WTC11 (cell line): ENCODE measurements at regions not wholly inside any gene's neighbourhood (a gene's known extent, or its start where the extent isn't known, plus 50 kb on each side); places are given as distances from the start of the nearest gene placed in this dataset.

Source experiments
- ATAC-seq: fragments of 200-7000 bp; cut with Tn5 transposase; 2 replicates; pipeline ENCODE4 v1.10.0; 2021; ENCODE audit warnings: mild to moderate bottlenecking, moderate library complexity
- CTCF ChIA-PET: fragments of 300-600 bp; sonication (Branson Sonifier 250); formaldehyde crosslinking; loops from one replicate; lab custom pipeline; 2021; ENCODE audit warnings: antibody characterized with exemption; lab: Charles Lee
- POLR2A ChIA-PET: fragments of 350-600 bp; sonication (Branson Sonifier 250); formaldehyde crosslinking; loops from one replicate; lab custom pipeline; 2021; ENCODE audit warnings: antibody characterized with exemption; lab: Charles Lee
- DNase-seq: peaks from one replicate; pipeline ENCODE4 v3.0.0; 2021; ENCODE audit warnings: low spot score
- H3K27ac Mint-ChIP-seq: 2 replicates; pipeline ENCODE4 v1.8.0; 2021; ENCODE audit warnings: mixed read lengths
- H3K27me3 Mint-ChIP-seq: 2 replicates; pipeline ENCODE4 v1.8.0; 2021; ENCODE audit warnings: low read depth, mild to moderate bottlenecking, moderate library complexity, mixed read lengths
- H3K36me3 Mint-ChIP-seq: 2 replicates; pipeline ENCODE4 v1.8.0; 2021; ENCODE audit warnings: mixed read lengths
- H3K4me1 Mint-ChIP-seq: 2 replicates; pipeline ENCODE4 v1.8.0; 2022; ENCODE audit warnings: mixed read lengths
- H3K4me3 Mint-ChIP-seq: 2 replicates; pipeline ENCODE4 v1.8.0; 2021; ENCODE audit warnings: mild to moderate bottlenecking, moderate library complexity, mixed read lengths
- H3K9me3 Mint-ChIP-seq: 2 replicates; pipeline ENCODE4 v1.8.0; 2021; ENCODE audit warnings: mixed read lengths
- CBFB ChIP-seq: sonication (generic); formaldehyde crosslinking; IDR thresholded peaks from 2 replicates; pipeline ENCODE4 v1.8.1; 2022; ENCODE audit warnings: mild to moderate bottlenecking, low read depth, missing genetic modification reagents
- FOXJ3 ChIP-seq: sonication (generic); formaldehyde crosslinking; IDR thresholded peaks from 2 replicates; pipeline ENCODE4 v1.9.0; 2021; ENCODE audit warnings: missing genetic modification reagents, mild to moderate bottlenecking, borderline replicate concordance
- FOXK1 ChIP-seq: sonication (generic); formaldehyde crosslinking; IDR thresholded peaks from 2 replicates; pipeline ENCODE4 v1.8.0; 2022; ENCODE audit warnings: mild to moderate bottlenecking, moderate library complexity, missing genetic modification reagents
- JAZF1 ChIP-seq: fragments of 250-450 bp; sonication (Bioruptor Pico); IDR thresholded peaks from 2 replicates; pipeline ENCODE4 v1.9.0; 2021; ENCODE audit warnings: moderate library complexity, mild to moderate bottlenecking, inconsistent platforms
- MXD4 ChIP-seq: fragments of 250-450 bp; sonication (Bioruptor Pico); IDR thresholded peaks from 2 replicates; pipeline ENCODE4 v1.8.0; 2021; ENCODE audit warnings: mild to moderate bottlenecking, moderate library complexity, borderline replicate concordance
- NFATC4 ChIP-seq: fragments of 250-450 bp; sonication (Bioruptor Pico); IDR thresholded peaks from 2 replicates; pipeline ENCODE4 v1.9.0; 2021; ENCODE audit warnings: mild to moderate bottlenecking
- NFE2L1 ChIP-seq: sonication (generic); formaldehyde crosslinking; IDR thresholded peaks from 2 replicates; pipeline ENCODE4 v1.8.1; 2023; ENCODE audit warnings: missing genetic modification reagents
- NFYB ChIP-seq: sonication (generic); formaldehyde crosslinking; conservative IDR thresholded peaks from 2 replicates; pipeline ENCODE4 v1.8.0; 2022; ENCODE audit warnings: low read depth, missing genetic modification reagents
- NR3C1 ChIP-seq: sonication (generic); formaldehyde crosslinking; conservative IDR thresholded peaks from 2 replicates; pipeline ENCODE4 v1.8.1; 2023; ENCODE audit warnings: low read depth, mild to moderate bottlenecking, missing genetic modification reagents
- RELA ChIP-seq: sonication (generic); formaldehyde crosslinking; IDR thresholded peaks from 2 replicates; pipeline ENCODE4 v1.8.1; 2022; ENCODE audit warnings: missing genetic modification reagents, mild to moderate bottlenecking, borderline replicate concordance
- SMAD3 ChIP-seq: sonication (generic); formaldehyde crosslinking; IDR thresholded peaks from 2 replicates; pipeline ENCODE4 v1.8.0; 2022; ENCODE audit warnings: missing genetic modification reagents, mild to moderate bottlenecking, borderline replicate concordance
- SP1 ChIP-seq: sonication (generic); formaldehyde crosslinking; conservative IDR thresholded peaks from 2 replicates; pipeline ENCODE4 v1.8.1; 2022; ENCODE audit warnings: missing genetic modification reagents
- TCF7 ChIP-seq: sonication (generic); formaldehyde crosslinking; IDR thresholded peaks from 2 replicates; pipeline ENCODE4 v1.8.0; 2022; ENCODE audit warnings: mild to moderate bottlenecking, low read depth, missing genetic modification reagents, moderate library complexity
- TEAD1 ChIP-seq: sonication (generic); formaldehyde crosslinking; IDR thresholded peaks from 2 replicates; pipeline ENCODE4 v1.8.0; 2022; ENCODE audit warnings: mild to moderate bottlenecking, missing genetic modification reagents
- TEAD4 ChIP-seq: sonication (generic); formaldehyde crosslinking; IDR thresholded peaks from 2 replicates; pipeline ENCODE4 v1.8.0; 2022; ENCODE audit warnings: mild to moderate bottlenecking, missing genetic modification reagents
- TP53 ChIP-seq: sonication (generic); formaldehyde crosslinking; IDR thresholded peaks from 2 replicates; pipeline ENCODE4 v1.8.1; 2023; ENCODE audit warnings: mild to moderate bottlenecking, missing genetic modification reagents
- ZNF263 ChIP-seq: sonication (generic); formaldehyde crosslinking; IDR thresholded peaks from 2 replicates; pipeline ENCODE4 v1.8.1; 2022; ENCODE audit warnings: low read depth, mild to moderate bottlenecking, moderate library complexity, missing genetic modification reagents
- ZNF423 ChIP-seq: fragments of 250-450 bp; sonication (Bioruptor Pico); IDR thresholded peaks from 2 replicates; pipeline ENCODE4 v2.1.2; 2022; ENCODE audit warnings: mild to moderate bottlenecking, moderate library complexity
- TF ChIP-seq, protein P1 (sequence below): fragments of 250-450 bp; sonication (Bioruptor Pico); IDR thresholded peaks from 2 replicates; pipeline ENCODE4 v1.9.0; 2021; ENCODE audit warnings: mild to moderate bottlenecking
- TF ChIP-seq, protein P2 (sequence below): fragments of 250-450 bp; sonication (Bioruptor Pico); IDR thresholded peaks from 2 replicates; pipeline ENCODE4 v1.9.0; 2021; ENCODE audit warnings: mild to moderate bottlenecking, borderline replicate concordance
- TF ChIP-seq, protein P3 (sequence below): fragments of 250-450 bp; sonication (Bioruptor Pico); IDR thresholded peaks from 2 replicates; pipeline ENCODE4 v1.9.0; 2021; ENCODE audit warnings: moderate library complexity, mild to moderate bottlenecking, inconsistent platforms, borderline replicate concordance
- TF ChIP-seq, protein P4 (sequence below): sonication (generic); formaldehyde crosslinking; IDR thresholded peaks from 2 replicates; pipeline ENCODE4 v1.8.0; 2022; ENCODE audit warnings: missing genetic modification reagents
- TF ChIP-seq, protein P5 (sequence below): sonication (generic); formaldehyde crosslinking; IDR thresholded peaks from 2 replicates; pipeline ENCODE4 v1.8.0; 2022; ENCODE audit warnings: mild to moderate bottlenecking, missing genetic modification reagents
- TF ChIP-seq, protein P6 (sequence below): sonication (generic); formaldehyde crosslinking; conservative IDR thresholded peaks from 2 replicates; pipeline ENCODE4 v1.8.1; 2022; ENCODE audit warnings: mild to moderate bottlenecking, missing genetic modification reagents
- TF ChIP-seq, protein P7 (sequence below): sonication (generic); formaldehyde crosslinking; IDR thresholded peaks from 2 replicates; pipeline ENCODE4 v1.8.1; 2022; ENCODE audit warnings: low read depth, missing genetic modification reagents, borderline replicate concordance

DNA sequence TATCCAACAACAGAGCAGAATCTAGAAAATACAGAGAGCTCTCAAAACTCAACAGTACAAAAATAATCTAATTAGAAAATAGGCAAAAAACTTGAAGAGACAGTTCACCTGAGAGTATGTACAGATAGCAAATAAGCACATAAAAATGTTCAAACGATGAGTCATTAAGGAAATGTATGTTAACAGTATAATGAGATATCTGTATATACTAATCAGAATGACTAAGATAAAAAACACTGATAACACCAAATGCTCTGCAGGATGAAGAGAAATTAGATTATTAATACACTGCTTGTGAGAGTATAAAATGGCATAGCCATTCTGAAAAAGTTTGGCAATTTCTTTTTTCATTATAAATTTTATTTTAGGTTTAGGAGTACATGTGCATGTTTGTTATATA is 1307.6 kb upstream of the GOT2 start (continued):
- TF ChIP-seq, protein P1, sequence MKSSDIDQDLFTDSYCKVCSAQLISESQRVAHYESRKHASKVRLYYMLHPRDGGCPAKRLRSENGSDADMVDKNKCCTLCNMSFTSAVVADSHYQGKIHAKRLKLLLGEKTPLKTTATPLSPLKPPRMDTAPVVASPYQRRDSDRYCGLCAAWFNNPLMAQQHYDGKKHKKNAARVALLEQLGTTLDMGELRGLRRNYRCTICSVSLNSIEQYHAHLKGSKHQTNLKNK (CRISPR knock-in tag) = no peak
- TF ChIP-seq, protein P2, sequence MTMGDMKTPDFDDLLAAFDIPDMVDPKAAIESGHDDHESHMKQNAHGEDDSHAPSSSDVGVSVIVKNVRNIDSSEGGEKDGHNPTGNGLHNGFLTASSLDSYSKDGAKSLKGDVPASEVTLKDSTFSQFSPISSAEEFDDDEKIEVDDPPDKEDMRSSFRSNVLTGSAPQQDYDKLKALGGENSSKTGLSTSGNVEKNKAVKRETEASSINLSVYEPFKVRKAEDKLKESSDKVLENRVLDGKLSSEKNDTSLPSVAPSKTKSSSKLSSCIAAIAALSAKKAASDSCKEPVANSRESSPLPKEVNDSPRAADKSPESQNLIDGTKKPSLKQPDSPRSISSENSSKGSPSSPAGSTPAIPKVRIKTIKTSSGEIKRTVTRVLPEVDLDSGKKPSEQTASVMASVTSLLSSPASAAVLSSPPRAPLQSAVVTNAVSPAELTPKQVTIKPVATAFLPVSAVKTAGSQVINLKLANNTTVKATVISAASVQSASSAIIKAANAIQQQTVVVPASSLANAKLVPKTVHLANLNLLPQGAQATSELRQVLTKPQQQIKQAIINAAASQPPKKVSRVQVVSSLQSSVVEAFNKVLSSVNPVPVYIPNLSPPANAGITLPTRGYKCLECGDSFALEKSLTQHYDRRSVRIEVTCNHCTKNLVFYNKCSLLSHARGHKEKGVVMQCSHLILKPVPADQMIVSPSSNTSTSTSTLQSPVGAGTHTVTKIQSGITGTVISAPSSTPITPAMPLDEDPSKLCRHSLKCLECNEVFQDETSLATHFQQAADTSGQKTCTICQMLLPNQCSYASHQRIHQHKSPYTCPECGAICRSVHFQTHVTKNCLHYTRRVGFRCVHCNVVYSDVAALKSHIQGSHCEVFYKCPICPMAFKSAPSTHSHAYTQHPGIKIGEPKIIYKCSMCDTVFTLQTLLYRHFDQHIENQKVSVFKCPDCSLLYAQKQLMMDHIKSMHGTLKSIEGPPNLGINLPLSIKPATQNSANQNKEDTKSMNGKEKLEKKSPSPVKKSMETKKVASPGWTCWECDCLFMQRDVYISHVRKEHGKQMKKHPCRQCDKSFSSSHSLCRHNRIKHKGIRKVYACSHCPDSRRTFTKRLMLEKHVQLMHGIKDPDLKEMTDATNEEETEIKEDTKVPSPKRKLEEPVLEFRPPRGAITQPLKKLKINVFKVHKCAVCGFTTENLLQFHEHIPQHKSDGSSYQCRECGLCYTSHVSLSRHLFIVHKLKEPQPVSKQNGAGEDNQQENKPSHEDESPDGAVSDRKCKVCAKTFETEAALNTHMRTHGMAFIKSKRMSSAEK (CRISPR knock-in tag) = no peak
- no peak for TF ChIP-seq TEAD1 (CRISPR knock-in tag)
- no peak for TF ChIP-seq MXD4 (CRISPR knock-in tag)
- TF ChIP-seq ZNF423 (CRISPR knock-in tag) = no peak
- no peak for TF ChIP-seq NR3C1 (CRISPR knock-in tag)
- TF ChIP-seq NFE2L1 (CRISPR knock-in tag) = no peak
- TF ChIP-seq SP1 (CRISPR knock-in tag) = no peak
- no peak for TF ChIP-seq TP53 (CRISPR knock-in tag)
- TF ChIP-seq, protein P3, sequence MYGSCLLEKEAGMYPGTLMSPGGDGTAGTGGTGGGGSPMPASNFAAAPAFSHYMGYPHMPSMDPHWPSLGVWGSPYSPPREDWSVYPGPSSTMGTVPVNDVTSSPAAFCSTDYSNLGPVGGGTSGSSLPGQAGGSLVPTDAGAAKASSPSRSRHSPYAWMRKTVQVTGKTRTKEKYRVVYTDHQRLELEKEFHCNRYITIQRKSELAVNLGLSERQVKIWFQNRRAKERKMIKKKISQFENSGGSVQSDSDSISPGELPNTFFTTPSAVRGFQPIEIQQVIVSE = no peak
- TF ChIP-seq, protein P4, sequence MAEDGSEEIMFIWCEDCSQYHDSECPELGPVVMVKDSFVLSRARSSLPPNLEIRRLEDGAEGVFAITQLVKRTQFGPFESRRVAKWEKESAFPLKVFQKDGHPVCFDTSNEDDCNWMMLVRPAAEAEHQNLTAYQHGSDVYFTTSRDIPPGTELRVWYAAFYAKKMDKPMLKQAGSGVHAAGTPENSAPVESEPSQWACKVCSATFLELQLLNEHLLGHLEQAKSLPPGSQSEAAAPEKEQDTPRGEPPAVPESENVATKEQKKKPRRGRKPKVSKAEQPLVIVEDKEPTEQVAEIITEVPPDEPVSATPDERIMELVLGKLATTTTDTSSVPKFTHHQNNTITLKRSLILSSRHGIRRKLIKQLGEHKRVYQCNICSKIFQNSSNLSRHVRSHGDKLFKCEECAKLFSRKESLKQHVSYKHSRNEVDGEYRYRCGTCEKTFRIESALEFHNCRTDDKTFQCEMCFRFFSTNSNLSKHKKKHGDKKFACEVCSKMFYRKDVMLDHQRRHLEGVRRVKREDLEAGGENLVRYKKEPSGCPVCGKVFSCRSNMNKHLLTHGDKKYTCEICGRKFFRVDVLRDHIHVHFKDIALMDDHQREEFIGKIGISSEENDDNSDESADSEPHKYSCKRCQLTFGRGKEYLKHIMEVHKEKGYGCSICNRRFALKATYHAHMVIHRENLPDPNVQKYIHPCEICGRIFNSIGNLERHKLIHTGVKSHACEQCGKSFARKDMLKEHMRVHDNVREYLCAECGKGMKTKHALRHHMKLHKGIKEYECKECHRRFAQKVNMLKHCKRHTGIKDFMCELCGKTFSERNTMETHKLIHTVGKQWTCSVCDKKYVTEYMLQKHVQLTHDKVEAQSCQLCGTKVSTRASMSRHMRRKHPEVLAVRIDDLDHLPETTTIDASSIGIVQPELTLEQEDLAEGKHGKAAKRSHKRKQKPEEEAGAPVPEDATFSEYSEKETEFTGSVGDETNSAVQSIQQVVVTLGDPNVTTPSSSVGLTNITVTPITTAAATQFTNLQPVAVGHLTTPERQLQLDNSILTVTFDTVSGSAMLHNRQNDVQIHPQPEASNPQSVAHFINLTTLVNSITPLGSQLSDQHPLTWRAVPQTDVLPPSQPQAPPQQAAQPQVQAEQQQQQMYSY (CRISPR knock-in tag) = no peak
- TF ChIP-seq, protein P5, sequence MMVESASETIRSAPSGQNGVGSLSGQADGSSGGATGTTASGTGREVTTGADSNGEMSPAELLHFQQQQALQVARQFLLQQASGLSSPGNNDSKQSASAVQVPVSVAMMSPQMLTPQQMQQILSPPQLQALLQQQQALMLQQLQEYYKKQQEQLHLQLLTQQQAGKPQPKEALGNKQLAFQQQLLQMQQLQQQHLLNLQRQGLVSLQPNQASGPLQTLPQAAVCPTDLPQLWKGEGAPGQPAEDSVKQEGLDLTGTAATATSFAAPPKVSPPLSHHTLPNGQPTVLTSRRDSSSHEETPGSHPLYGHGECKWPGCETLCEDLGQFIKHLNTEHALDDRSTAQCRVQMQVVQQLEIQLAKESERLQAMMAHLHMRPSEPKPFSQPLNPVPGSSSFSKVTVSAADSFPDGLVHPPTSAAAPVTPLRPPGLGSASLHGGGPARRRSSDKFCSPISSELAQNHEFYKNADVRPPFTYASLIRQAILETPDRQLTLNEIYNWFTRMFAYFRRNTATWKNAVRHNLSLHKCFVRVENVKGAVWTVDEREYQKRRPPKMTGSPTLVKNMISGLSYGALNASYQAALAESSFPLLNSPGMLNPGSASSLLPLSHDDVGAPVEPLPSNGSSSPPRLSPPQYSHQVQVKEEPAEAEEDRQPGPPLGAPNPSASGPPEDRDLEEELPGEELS (CRISPR knock-in tag) = no peak
- TF ChIP-seq FOXJ3 (CRISPR knock-in tag) = no peak
- no peak for TF ChIP-seq CBFB (CRISPR knock-in tag)

DNA sequence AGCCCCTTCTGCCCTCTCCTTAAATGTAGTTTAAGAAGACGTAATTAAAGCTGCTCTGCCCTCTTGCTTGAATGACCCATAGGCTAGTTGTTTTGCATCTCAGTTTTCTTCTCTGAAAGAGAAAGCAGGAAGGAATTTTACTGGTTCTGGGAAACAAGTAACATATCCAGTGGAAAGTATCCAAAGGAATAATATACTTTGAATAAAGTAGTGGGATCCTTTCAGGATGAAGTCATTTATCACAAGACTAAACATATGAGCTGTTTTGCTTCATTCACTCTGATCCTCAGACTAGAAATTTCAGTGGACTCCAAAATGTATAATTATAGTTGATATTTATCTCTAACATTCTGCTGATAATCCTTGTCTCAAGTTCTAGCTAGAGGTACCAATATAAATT is 1297.6 kb upstream of the GOT2 start:
- no peak overlapping the region for H3K4me3 Mint-ChIP-seq
- ATAC-seq = no peak
- no peaks in the 10 kb centered on the region for H3K36me3 Mint-ChIP-seq
- H3K9me3 Mint-ChIP-seq = no peaks in the 10 kb centered on the region
- H3K4me1 Mint-ChIP-seq = no peaks in the 10 kb centered on the region; the same call in 1 of the 2 replicates
- ChIA-PET POLR2A (interaction anchor here (0.6 kb wide), 1 partner anchor 88 kb away, joined by 3 read pairs; no protein-coding TSS in a partner anchor), CTCF (no interaction called here)
- H3K27me3 Mint-ChIP-seq = no peaks in the 10 kb centered on the region
- no peak overlapping the region for H3K27ac Mint-ChIP-seq
- no peak for DNase-seq
- no peak for TF ChIP-seq NFYB (CRISPR knock-in tag)
- TF ChIP-seq, protein P6, sequence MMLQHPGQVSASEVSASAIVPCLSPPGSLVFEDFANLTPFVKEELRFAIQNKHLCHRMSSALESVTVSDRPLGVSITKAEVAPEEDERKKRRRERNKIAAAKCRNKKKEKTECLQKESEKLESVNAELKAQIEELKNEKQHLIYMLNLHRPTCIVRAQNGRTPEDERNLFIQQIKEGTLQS (CRISPR knock-in tag) = no peak
- no peak for TF ChIP-seq SMAD3 (CRISPR knock-in tag)
- TF ChIP-seq, protein P7, sequence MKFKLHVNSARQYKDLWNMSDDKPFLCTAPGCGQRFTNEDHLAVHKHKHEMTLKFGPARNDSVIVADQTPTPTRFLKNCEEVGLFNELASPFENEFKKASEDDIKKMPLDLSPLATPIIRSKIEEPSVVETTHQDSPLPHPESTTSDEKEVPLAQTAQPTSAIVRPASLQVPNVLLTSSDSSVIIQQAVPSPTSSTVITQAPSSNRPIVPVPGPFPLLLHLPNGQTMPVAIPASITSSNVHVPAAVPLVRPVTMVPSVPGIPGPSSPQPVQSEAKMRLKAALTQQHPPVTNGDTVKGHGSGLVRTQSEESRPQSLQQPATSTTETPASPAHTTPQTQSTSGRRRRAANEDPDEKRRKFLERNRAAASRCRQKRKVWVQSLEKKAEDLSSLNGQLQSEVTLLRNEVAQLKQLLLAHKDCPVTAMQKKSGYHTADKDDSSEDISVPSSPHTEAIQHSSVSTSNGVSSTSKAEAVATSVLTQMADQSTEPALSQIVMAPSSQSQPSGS (CRISPR knock-in tag) = no peak
- TF ChIP-seq TCF7 = no peak
- TF ChIP-seq FOXK1 = no peak
- TF ChIP-seq ZNF263 (CRISPR knock-in tag) = no peak
- no peak for TF ChIP-seq JAZF1
- TF ChIP-seq ZNF423 (CRISPR knock-in tag) = no peak
- no peak for TF ChIP-seq NFATC4
- no peak for TF ChIP-seq NFE2L1 (CRISPR knock-in tag)
- TF ChIP-seq TEAD4 (CRISPR knock-in tag) = no peak
- no peak for TF ChIP-seq RELA (CRISPR knock-in tag)
